HG03039 (cell line): ENCODE measurements at regions not wholly inside any gene's neighbourhood (a gene's known extent, or its start where the extent isn't known, plus 50 kb on each side); places are given as distances from the start of the nearest gene placed in this dataset.

Source experiments
- ATAC-seq: cut with Tn5 transposase; IDR thresholded peaks from one replicate; pipeline ENCODE4 v1.9.1; 2021; ENCODE audit warnings: mild to moderate bottlenecking, moderate library complexity; ENCODE audit not compliant: unreplicated experiment

DNA sequence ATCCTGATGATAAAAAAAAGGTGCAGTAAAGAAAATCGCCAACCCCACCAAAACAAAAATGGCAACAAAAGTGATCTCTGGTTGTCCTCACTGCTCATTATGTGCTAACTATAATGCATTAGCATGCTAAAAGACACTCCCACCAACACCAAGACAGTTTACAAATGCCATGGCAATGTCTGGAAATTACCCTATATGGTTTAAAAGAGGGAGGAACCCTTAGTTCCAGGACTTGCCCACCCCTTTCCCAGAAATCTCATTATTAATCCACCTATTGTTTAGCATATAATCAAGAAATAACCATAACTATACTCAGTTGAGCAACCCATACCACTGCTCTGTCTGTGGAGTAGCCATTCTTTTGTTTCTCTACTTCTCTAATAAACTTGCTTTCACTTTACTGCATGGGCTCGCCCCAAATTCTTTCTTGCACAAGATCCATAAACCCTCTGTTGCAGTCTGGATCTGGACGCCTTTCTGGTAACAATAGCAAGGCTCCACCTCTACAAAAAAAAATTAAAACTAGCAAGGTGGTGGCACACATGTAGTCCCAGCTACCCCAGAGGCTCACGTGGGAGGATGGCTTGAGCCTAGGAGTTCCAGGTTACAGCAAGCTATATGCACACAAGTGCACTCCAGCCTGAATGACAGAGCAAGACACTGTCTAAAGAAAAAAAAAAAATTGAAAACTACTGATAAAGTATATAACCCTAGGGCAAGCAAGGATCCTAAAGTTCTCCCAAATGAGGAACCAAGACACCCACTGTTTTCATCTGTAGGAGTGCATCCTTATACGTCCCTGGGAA, 278.8 kb upstream of the JARID2 start:
- no peak for ATAC-seq

DNA sequence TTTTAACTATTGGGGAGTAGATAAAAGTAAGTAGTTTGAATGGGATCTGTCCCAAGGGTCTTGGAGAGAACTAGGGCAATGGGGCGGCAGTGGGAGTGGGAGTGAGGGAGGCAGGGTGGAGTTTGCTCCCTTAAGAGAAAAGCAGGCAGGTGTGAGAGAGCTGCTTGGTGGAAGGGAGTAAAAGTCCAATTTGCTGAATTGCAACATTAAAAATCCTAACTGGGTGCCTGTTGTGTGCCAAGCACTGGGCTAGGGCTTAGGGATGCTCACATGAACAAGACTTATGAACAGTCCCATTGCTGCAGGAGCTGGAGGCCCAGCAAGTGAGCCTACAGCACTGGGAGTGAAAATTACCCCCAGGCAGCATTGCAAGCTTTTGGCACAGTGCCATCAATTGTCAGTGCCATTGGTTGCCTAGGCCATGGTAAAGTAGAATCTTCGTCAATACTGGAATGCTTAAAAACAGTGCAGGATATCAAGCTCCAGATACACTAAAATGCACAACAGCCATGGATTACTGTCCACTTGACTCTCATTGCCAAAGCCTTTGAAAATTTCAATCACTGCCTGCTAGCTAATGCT, 277.7 kb upstream of the JARID2 start:
- no peak for ATAC-seq

DNA sequence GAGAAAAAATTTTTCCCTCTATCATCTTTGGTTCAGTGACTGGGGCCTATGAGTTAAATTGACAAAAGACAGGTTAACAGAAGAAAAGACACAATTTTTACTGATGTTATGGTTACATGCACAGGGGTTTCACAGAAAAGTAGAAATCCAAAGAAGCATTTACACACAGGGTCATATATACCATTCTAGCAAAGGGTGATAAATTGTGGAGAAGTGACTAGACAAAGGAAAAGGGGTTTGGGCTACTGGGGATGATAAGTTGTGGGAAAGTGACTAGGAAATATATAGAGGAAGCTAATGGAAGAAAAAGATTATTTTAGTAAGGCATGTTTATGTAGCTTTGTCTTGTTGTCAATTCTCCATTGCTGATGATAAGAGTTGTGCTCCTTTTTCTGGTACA, 276.7 kb upstream of the JARID2 start:
- ATAC-seq: no peak

DNA sequence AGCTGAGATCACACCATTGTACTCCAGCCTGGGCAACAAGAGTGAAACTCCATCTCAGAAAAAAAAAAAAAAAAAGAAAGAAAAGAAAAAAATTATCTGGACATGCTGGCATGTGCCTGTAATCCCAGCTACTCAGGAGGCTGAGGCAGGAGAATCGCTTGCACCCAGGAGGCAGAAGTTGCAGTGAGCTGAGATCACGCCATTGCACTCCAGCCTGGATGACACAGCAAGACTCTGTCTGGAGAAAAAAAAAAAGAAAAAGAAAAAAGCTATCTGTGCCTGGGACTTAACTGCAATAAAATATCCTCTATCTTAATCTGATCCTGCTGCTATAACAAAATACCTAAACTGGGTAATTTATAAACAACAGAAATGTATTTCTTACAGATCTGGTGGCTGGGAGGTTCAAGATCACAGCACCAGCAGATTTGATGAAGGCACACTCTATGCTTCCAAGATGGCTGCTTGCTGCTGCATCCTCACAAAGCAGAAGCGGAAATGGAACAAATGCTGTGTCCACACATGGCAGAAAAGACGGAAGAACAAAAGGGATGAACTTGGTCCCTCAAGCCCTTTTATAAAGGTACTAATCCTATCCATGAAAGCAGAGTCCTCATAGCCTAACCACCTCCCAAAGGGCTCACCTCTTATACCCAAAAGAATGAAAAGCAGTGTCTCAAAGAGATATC, 273.3 kb upstream of the JARID2 start:
- ATAC-seq: no peak

DNA sequence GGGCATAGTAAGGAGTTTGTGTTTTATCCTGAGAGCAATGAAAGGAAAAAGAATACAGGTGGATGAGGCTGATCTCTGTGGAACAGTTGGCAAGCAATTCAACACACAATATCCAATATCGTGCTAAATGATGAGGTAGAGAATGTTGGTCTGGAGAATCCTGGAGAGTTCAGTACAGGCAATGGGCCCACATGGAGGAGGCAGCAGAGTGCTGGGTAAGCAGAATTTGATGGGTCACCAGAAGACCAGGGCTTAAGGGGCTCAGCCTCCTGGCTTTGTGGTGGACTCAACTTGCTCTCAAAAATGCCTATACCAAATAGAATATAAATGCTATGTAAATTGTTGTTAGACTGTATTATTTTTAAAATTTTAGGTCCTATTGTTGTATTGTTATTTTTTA, 271.5 kb upstream of the JARID2 start:
- ATAC-seq: no peak

DNA sequence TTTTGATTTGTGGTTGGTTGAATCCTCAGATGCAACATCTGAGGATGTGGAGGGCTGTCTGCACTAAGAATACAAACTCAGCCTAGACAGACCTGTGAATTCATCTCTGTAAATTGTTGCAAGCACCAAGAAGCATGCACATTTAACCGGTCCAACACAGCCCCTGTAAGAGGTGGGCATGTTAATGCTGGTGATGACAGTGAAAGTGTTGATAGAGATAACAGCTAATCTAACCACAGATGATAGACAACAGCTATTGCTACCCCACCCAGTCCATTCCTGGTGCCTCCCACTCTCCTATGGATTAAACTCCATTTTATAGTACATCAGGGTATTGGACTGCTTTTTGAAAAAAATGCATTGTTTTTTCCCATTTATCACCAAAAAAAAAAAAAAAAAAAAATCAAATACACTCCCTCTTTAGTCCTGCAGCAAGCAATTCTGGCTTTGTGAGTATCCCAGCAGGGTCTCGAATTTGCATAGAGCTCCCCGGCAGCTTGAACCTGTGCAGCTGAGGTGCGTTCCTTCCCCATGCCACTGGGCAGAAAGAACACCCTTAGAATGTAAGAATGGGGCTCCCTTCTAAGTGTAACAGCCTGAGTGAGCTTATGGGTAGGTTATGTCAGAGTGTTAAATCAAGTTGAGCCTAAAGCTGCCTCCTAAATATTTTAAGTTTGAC, 270.9 kb upstream of the JARID2 start:
- no peak for ATAC-seq

DNA sequence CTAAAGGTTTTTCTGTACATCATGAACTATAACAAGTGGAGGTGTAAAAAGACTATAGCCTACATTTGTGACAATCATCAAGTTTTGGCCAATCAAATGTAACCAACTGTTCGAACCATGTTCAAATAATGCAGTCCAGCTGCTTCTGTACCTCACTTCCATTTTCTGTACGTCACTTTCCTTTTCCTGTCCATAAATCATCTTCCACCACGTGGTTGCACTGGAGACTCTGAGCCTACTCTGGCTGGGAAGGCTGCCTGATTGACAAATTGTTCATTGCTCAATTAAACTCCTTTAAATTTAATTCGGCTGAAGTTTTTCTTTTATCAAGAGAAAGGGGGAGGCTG, 270.4 kb upstream of the JARID2 start:
- ATAC-seq: no peak

DNA sequence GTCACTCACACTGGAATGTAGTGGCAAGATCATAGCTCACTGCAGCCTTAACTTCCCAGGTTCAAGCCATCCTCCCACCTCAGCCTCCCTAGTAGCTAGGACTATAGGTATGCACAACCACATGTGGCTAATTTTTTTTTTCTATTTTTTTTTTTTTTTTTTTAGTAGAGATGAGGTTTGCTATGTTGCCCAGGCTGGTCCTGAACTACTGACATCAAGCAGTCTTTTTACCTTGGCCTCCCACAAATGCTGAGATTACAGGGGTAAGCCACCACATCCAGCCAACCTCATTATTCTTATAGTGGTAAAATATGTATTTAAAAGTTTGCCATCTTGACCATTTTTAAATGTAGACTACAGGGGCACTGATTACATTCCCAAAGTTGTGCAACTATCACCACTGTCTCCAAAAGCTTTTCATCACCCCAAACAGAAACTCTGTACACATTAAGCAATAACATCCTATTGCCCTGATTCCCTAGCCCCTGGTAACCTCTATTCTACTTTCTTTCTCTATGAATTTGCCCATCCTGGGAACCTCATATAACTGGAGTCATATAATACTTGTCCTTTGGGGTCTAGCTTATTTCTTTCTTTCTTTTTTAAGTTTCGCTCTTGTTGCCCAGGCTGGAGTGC, 268.0 kb upstream of the JARID2 start:
- no peak for ATAC-seq

DNA sequence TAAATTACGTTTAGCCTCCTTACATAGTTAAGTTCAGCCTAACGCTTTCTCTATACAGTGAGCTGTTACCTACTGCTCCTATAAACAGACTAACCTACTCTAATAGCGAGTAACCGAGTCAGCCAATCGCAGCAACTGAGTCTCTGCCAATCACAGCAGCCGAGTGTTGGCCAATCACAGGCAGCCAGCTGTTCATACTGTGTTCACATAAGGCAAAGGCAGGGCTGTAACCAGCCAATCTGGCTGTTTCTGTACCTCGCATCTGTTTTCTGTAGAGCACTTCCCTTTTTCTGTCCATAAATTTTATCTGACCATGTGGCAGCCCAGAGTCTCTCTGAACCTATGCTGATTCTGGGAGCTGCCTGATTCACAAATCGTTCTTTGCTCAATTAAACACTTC, 263.9 kb upstream of the JARID2 start:
- no peak for ATAC-seq

DNA sequence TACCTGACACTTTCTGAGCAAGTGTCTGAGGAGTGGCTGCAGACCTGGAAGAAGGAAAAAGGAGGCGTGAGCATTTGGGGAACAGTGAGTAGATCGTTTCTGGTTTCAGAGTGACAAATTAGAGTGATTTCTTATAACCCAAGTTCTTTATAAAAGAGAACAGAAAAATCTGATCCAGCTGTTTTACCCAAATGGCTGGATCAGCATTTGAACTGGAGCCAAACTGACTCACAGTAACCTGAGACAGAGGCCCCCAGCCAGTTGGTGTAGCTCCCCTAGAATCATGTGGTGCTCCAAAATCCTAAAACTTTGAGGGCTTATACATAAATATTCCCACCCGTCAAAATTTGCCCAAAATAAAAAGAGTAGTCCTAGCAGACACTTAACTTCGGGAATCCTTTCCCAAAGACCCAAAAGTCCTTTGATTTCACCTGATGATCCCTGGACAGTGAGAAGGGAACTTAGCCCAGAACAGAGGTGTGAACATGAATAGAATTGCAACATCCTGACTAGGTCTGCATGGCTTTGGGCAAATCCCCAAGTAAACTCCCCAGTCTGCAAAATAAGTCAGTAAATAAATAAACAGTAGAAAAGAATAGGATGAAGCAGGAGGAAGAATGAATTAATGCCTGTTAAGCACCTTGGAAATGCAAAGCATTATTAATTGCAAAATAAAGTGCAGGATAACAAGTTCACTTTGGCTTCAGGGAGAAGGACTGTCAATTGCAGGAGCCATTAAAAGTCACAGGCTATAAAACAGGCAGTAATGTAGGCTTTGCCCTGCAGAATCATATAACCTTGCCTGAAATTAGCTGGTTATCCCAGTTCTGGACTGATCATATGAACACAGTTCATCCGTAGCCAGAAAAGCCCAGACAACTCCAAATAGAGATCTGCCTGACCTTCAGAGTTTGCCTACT, 262.0 kb upstream of the JARID2 start:
- ATAC-seq: no peak

DNA sequence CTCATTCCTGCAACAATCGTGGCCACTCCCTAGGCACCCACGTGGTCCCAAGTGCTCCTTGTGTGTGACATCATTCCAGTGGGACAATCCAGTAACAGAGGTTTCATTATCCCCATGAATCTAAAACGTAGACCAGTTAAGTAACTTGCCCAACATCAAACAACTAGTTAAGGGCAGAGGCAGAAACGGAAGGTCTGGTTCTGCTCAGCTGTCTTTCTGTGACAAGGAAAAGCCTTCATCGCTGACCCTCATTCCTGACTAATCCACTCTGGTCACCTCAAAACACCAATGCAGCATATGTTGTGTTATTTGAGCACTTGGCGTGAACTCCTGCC, 261.4 kb upstream of the JARID2 start:
- ATAC-seq: no peak

DNA sequence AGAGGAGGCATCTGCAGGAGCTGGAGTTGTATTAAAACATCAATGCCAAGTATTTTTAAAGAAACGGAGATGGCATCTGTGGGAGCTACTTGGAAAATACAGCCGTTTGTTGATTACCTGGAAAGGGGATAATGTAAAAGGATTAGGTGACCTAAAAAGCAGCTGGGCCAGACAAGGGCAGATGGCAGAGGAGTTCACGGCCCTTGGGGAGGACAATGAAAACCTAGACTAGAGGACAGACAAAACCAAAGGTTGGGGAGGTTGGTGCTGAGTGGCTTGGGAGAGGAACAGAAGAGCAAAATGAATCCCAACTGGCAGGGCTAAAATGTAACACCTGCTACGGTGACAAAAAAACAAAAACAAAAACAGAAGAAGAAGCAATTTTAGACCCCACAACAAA, 260.5 kb upstream of the JARID2 start:
- ATAC-seq: no peak

DNA sequence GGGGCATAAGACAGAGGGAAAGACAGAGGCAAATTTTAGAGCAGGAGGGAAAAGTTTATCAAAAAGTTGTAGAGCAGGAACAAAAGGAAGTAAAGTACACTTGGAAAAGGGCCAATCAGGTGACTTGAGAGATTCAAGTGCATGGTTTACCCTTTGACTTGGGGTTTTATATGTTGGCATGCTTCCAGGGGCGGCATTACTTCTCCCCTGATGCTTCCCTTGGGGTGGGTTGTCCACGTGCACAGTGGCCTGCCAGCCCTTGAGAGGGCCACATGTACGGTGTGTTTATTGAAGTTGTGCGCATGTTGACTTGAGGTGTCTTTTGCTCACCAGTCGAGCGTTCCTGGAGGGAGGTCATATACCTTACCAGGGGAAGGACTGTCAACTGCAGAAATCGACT, 259.5 kb upstream of the JARID2 start:
- ATAC-seq: no peak

DNA sequence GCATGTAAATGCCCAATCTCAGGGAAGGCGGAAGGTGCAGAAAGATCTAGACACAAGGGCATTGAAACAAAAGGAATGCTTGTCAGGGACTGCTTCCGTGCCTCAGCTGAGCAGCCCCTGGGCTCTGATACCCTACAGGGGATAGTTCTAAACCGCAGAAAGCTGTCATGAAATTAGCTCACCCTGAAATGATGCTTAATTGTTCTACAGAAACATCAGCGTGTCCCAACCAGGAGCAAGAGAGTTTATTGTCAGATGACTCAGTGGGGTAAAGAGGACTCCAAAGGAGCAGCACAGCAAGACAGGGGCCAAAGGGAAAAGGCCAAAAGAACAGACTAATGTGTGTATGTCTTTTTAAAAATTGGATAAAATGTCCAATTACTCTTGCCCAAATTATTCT, 258.4 kb upstream of the JARID2 start:
- ATAC-seq: no peak

DNA sequence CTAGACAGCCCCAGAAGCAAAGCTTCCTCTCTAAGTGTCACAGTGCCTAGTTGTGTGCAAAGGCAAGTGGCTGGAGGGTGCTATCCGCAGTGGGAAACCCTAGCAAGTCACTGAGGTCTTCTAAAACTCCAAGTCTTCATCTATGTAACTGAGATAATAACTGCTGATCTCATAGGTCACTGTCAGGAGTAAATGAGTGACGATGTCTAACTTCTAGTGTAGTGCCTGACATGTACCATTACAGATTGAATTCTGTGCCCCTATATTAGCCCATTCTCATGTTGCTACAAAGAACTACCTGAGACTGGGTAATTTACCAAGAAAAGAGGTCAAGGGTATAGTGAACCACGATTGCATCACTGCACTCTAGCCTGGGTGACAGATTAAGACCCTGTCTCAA, 253.5 kb upstream of the JARID2 start:
- no peak for ATAC-seq

DNA sequence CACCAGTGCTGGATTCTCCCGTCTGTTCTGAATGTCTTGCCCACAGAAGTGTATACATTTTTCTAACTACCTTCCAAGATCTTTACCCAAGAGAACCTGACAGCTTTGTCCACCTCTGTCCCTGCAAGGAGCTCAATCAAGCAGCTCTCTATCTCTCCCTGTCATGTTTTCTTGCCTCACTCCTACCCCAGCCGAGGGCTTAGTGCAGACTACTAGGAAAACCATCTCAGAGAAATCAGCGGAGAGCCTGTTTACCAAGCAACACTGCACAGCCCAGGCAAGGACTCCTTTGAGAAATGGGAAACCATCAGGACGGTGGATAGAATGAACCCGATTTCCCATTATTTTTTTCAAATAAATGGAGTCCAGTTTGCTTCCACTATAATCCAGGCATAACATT, 250.7 kb upstream of the JARID2 start:
- no peak for ATAC-seq

DNA sequence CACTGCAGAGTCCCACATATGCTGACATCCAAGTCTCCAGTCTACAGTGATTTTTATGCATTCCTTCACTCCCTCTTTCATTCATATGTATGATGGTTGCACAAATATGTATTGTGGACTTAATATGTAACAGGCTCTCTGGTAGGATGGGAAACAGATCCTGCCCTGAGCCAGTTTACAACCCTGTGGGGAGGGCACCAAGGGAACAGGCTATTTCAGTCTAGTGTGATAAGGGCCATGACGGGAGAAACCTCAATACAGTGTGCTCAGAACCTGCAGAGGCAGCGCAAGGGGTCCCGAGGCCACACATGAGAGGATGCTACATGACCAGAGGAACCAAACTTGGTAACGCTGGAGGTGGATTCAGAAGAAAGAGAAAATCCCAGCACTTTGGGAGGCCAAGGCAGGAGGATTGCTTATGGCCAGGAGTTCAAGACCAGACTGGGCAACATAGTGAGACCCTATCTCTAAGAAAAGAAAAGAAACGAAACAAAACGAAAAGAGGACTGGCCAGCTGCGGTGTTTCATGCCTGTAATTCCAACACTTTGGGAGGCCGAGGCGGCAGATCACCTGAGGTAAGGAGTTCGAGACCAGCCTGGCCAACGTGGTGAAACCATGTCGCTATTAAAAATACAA, 249.8 kb upstream of the JARID2 start:
- ATAC-seq: no peak

DNA sequence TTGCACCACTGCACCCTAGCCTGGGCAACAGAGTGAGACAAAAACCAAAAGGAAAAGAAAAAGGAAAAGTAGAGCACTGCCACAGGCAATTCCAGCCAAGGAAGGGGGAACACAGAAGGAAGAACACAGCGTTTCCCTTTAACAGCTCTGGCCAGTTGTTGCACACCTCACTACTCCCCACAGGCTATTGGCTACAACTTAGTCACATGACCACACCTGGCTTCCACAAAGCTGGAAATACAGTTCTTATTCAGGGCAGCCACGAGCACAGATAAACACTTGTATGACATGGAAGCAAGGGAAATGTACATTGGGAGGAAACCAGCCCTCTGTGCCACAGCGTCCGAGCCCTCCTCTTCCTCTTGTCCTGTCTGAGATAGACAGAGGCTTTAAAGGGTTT, 249.0 kb upstream of the JARID2 start:
- ATAC-seq: no peak

DNA sequence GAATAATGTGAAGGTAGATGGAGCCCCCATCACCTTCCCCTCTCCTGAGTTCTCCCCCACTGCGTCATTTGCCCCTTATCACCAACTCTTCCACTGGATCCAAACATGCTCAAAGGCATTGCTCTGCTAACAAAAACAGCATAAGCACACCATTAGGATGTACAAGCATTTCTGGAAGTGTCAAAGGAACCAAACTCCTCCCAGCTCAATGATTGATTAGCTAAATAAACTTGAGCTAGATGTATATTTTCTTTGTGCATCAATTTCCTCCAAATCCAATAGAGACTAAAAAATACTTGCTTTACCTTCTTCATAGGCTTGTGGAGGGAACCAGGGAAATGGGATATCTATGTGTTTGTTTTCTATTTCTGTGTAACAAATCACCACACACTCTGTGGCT, 248.4 kb upstream of the JARID2 start:
- ATAC-seq: no peak

DNA sequence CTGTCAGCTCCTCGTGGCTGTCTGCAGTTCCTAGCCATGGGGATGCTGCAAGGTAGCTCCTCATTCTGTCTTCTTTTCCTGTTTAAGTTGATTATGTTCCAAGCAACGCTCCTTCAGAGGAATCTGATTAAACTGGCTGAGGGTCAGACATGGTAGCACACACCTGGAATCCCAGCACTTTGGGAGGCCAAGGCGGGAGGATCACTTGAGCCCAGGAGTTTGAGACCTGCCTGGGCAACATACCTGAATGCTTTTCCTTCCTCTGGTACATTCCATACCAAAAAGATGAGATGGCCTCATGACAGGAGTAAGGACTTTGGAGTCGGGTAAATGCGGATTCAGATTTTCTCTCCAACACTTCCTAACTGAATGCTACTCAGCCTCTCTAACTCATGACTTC, 246.8 kb upstream of the JARID2 start:
- no peak for ATAC-seq
